H1 (cell line): ENCODE measurements at regions not wholly inside any gene's neighbourhood (a gene's known extent, or its start where the extent isn't known, plus 50 kb on each side); places are given as distances from the start of the nearest gene placed in this dataset.

Source experiments
- CTCF ChIA-PET: fragments of 300-600 bp; sonication (Branson Sonifier 250); formaldehyde crosslinking; loops from one replicate; lab custom pipeline; 2021; ENCODE audit not compliant: partially characterized antibody; lab: Charles Lee
- POLR2A ChIA-PET: fragments of 300-600 bp; sonication (Branson Sonifier 250); formaldehyde crosslinking; loops from one replicate; lab custom pipeline; 2021; ENCODE audit warnings: inconsistent platforms; ENCODE audit not compliant: partially characterized antibody; lab: Charles Lee
- DNase-seq, 2 experiments: peaks; one replicate each; pipeline versions ENCODE4 v3.0.0 to v3.0.0-alpha.2; 2010 to 2022; ENCODE audit warnings: low spot score in 2 of 2, low read depth in 1 of 2, mixed read lengths in 1 of 2
- FAIRE-seq: peaks from 2 replicates; lab custom pipeline; 2011; peaks lifted over from hg19 to GRCh38; lab: Jason Lieb, UNC
- H2AFZ ChIP-seq: 2 replicates; pipeline ENCODE4 v1.8.1; 2012; ENCODE audit warnings: low read length, inconsistent platforms
- H2AK5ac ChIP-seq: 2 replicates; pipeline ENCODE4 v1.6.1; 2013; ENCODE audit warnings: low read depth, low read length
- H2BK120ac ChIP-seq: replicated peaks from 2 replicates; pipeline ENCODE3; 2013; ENCODE audit warnings: low read depth, low read length, inconsistent platforms
- H2BK12ac ChIP-seq: 2 replicates; pipeline ENCODE4 v1.6.1; 2013; ENCODE audit warnings: low read depth, low read length
- H2BK15ac ChIP-seq: 2 replicates; pipeline ENCODE4 v1.6.1; 2013; ENCODE audit warnings: low read length
- H2BK20ac ChIP-seq: 2 replicates; pipeline ENCODE4 v1.6.1; 2013; ENCODE audit warnings: low read length
- H2BK5ac ChIP-seq: 2 replicates; pipeline ENCODE4 v1.6.1; 2013; ENCODE audit warnings: low read depth, low read length
- H3K14ac ChIP-seq: 2 replicates; pipeline ENCODE4 v1.6.1; 2013; ENCODE audit warnings: inconsistent platforms; ENCODE audit not compliant: insufficient read length
- H3K18ac ChIP-seq: 2 replicates; pipeline ENCODE4 v1.6.1; 2013; ENCODE audit warnings: low read length; ENCODE audit errors: extremely low read depth
- H3K23ac ChIP-seq: 2 replicates; pipeline ENCODE4 v1.6.1; 2013; ENCODE audit warnings: inconsistent platforms; ENCODE audit not compliant: insufficient read length
- H3K23me2 ChIP-seq: 2 replicates; pipeline ENCODE4 v1.6.1; 2013; ENCODE audit warnings: low read depth, low read length
- H3K27ac ChIP-seq: 2 replicates; pipeline ENCODE4 v1.6.1; 2011; ENCODE audit warnings: low read depth, low read length, inconsistent platforms
- H3K27me3 ChIP-seq, 4 experiments: replicated peaks in 1 of 4; 1 replicate in 1 of 4; 2 replicates in 3 of 4; pipeline versions ENCODE4 v1.6.1 to v1.8.1; 2011 to 2013; ENCODE audit warnings: low read length in 3 of 4, mild to moderate bottlenecking in 3 of 4, inconsistent platforms in 2 of 4, mixed read lengths in 2 of 4, moderate library complexity in 1 of 4; ENCODE audit not compliant: control insufficient read depth in 3 of 4, insufficient read depth in 3 of 4; ENCODE audit errors: extremely low read depth in 1 of 4
- H3K36me3 ChIP-seq, 4 experiments: 2 replicates each; pipeline versions ENCODE4 v1.6.1 to v1.8.1; 2011 to 2013; ENCODE audit warnings: mild to moderate bottlenecking in 4 of 4, low read length in 3 of 4, moderate library complexity in 2 of 4, control low read depth in 1 of 4, inconsistent platforms in 1 of 4; ENCODE audit not compliant: insufficient read depth in 4 of 4, control insufficient read depth in 2 of 4
- H3K4ac ChIP-seq: replicated peaks from 2 replicates; pipeline ENCODE3; 2013; ENCODE audit warnings: low read length, low read depth, mixed read lengths, inconsistent platforms; ENCODE audit not compliant: insufficient read length
- H3K4me1 ChIP-seq, 4 experiments: replicated peaks in 1 of 4; 1 replicate in 1 of 4; 2 replicates in 3 of 4; pipeline versions ENCODE4 v1.6.1 to v1.8.1; 2011 to 2013; ENCODE audit warnings: low read length in 3 of 4, inconsistent platforms in 2 of 4, mixed read lengths in 1 of 4; ENCODE audit not compliant: insufficient read depth in 4 of 4, control insufficient read depth in 3 of 4
- H3K4me2 ChIP-seq, 2 experiments: 2 replicates each; pipeline versions ENCODE4 v1.6.1 to v1.8.1; 2011 to 2013; ENCODE audit warnings: low read depth in 2 of 2, low read length in 2 of 2, control low read depth in 1 of 2, inconsistent platforms in 1 of 2, mild to moderate bottlenecking in 1 of 2; ENCODE audit not compliant: insufficient read depth in 1 of 2
- H3K4me3 ChIP-seq, 4 experiments: fragments of 200-600, 300-600 bp in 1 of 4; sonication (generic), shearing (Covaris generic), sonication (Bioruptor Twin) in 1 of 4; 2 replicates each; pipeline versions ENCODE4 v1.5.1 to v1.8.1; 2011 to 2016; ENCODE audit warnings: low read length in 4 of 4, low read depth in 3 of 4, control low read depth in 2 of 4, inconsistent platforms in 2 of 4, mild to moderate bottlenecking in 2 of 4, mixed read lengths in 1 of 4, moderate library complexity in 1 of 4; ENCODE audit not compliant: insufficient read depth in 2 of 4; ENCODE audit errors: extremely low read depth in 1 of 4
- H3K56ac ChIP-seq: replicated peaks from 2 replicates; pipeline ENCODE3; 2013; ENCODE audit warnings: low read depth, mild to moderate bottlenecking, mixed read lengths, low read length, inconsistent platforms; ENCODE audit not compliant: insufficient read length
- H3K79me1 ChIP-seq: 2 replicates; pipeline ENCODE4 v1.6.1; 2013; ENCODE audit warnings: low read depth, low read length, control low read depth
- H3K79me2 ChIP-seq, 2 experiments: 2 replicates each; pipeline versions ENCODE4 v1.6.1 to v1.8.1; 2012 to 2013; ENCODE audit warnings: low read length in 2 of 2, mild to moderate bottlenecking in 2 of 2, inconsistent platforms in 1 of 2; ENCODE audit not compliant: insufficient read depth in 2 of 2, control insufficient read depth in 1 of 2
- H3K9ac ChIP-seq, 4 experiments: replicated peaks in 1 of 4; 1 replicate in 1 of 4; 2 replicates in 3 of 4; pipeline versions ENCODE4 v1.6.1 to v1.8.1; 2011 to 2013; ENCODE audit warnings: low read depth in 3 of 4, low read length in 3 of 4, control low read depth in 2 of 4, mild to moderate bottlenecking in 2 of 4, moderate library complexity in 2 of 4, inconsistent platforms in 1 of 4; ENCODE audit errors: extremely low read depth in 1 of 4
- H3K9me3 ChIP-seq, 2 experiments: 2 replicates each; pipeline versions ENCODE4 v1.6.1 to v1.8.1; 2012 to 2013; ENCODE audit warnings: mild to moderate bottlenecking in 2 of 2, moderate library complexity in 2 of 2, control low read depth in 1 of 2, inconsistent platforms in 1 of 2, low read depth in 1 of 2, low read length in 1 of 2, mixed read lengths in 1 of 2; ENCODE audit not compliant: insufficient read depth in 2 of 2
- H4K20me1 ChIP-seq, 2 experiments: replicated peaks in 1 of 2; 2 replicates each; pipeline versions ENCODE3 to v1.8.1; 2011 to 2013; ENCODE audit warnings: inconsistent platforms in 2 of 2, low read length in 2 of 2, mild to moderate bottlenecking in 1 of 2; ENCODE audit not compliant: insufficient read depth in 2 of 2, control insufficient read depth in 1 of 2
- H4K5ac ChIP-seq: 2 replicates; pipeline ENCODE4 v1.6.1; 2013; ENCODE audit warnings: low read length, low read depth, mixed read lengths, inconsistent platforms; ENCODE audit not compliant: insufficient read length
- H4K8ac ChIP-seq: 2 replicates; pipeline ENCODE4 v1.8.0; 2013; ENCODE audit warnings: mild to moderate bottlenecking, moderate library complexity, low read length, inconsistent platforms; ENCODE audit not compliant: insufficient read depth; ENCODE audit errors: extremely low read depth
- H4K91ac ChIP-seq: replicated peaks from 2 replicates; pipeline ENCODE3; 2013; ENCODE audit warnings: low read length, mixed read lengths, inconsistent platforms; ENCODE audit not compliant: insufficient read length
- BCL11A ChIP-seq, 2 experiments: IDR thresholded peaks; one replicate each; pipeline ENCODE4 v1.6.1; 2011; ENCODE audit warnings: low read depth in 2 of 2, low read length in 2 of 2, mild to moderate bottlenecking in 2 of 2
- BRCA1 ChIP-seq: IDR thresholded peaks from 2 replicates; pipeline ENCODE4 v1.6.1; 2012; ENCODE audit warnings: low read depth, low read length, improper control_type of control experiment
- RNF2 ChIP-seq: fragments of 200-900, 300-1000 bp; sonication (generic); IDR thresholded peaks from 2 replicates; pipeline ENCODE4 v1.7.1; 2016; ENCODE audit warnings: borderline replicate concordance, low read depth, mild to moderate bottlenecking, antibody characterized with exemption, low read length; ENCODE audit not compliant: poor library complexity, severe bottlenecking; ENCODE audit errors: missing control alignments
- RXRA ChIP-seq: IDR thresholded peaks from 2 replicates; pipeline ENCODE4 v1.6.1; 2011; ENCODE audit warnings: low read depth, mild to moderate bottlenecking, low read length, moderate library complexity; ENCODE audit not compliant: insufficient read depth
- SP2 ChIP-seq: IDR thresholded peaks from 2 replicates; pipeline ENCODE4 v1.6.1; 2012; ENCODE audit warnings: mild to moderate bottlenecking, low read length, inconsistent platforms
- TEAD4 ChIP-seq: IDR thresholded peaks from 2 replicates; pipeline ENCODE4 v1.6.1; 2012; ENCODE audit warnings: low read depth, low read length, inconsistent platforms, mixed read lengths

- Histone ChIP-seq H3K23ac (no peak overlapping the region), H3K9me3 (peaks cover 4 to 5% of the 10 kb centered on the region in 2 experiments; a peak in 2 of 4 replicates), H3K4ac (no peak overlapping the region), H3K27me3 (no peaks in the 10 kb centered on the region), H3K4me2 (no peak overlapping the region), H3K4me1 (no peaks in the 10 kb centered on the region), H3K14ac (no peak overlapping the region), H2BK5ac (no peak overlapping the region), H2AK5ac (no peak overlapping the region), H4K20me1 (no peaks in the 10 kb centered on the region), H3K9ac (no peak overlapping the region), H2AFZ (no peak overlapping the region), H3K79me1 (no peaks in the 10 kb centered on the region), H3K23me2 (no peaks in the 10 kb centered on the region; the same call in 1 of the 2 replicates), H3K79me2 (no peaks in the 10 kb centered on the region), H3K18ac (no peak overlapping the region), H4K5ac (no peak overlapping the region), H4K91ac (no peak overlapping the region), H3K36me3 (no peaks in the 10 kb centered on the region), H4K8ac (no peak overlapping the region), H3K56ac (no peak overlapping the region), H2BK120ac (no peak overlapping the region), H3K4me3 (no peak overlapping the region), H3K27ac (no peak overlapping the region), H2BK15ac (no peak overlapping the region), H2BK12ac (no peak overlapping the region), H2BK20ac (no peak overlapping the region)
- FAIRE-seq (no peak), DNase-seq (no peak)
- no peak for TF ChIP-seq RXRA
- no peak for TF ChIP-seq BRCA1
- TF ChIP-seq BCL11A (IDR thresholded peaks at IDR 0.05; ENCODE audit: low read depth in 2 of 2, low read length in 2 of 2): no peak
- no peak for TF ChIP-seq RNF2
- no peak for TF ChIP-seq TEAD4
- no peak for TF ChIP-seq SP2
- ChIA-PET POLR2A (no interaction called here), CTCF (no interaction called here)
These were observed 236.3 kb downstream of the OTOR start for GRCh38 chr20:16984481-16984880.
